ENCODE measurements at regions not wholly inside any gene's neighbourhood (a gene's known extent, or its start where the extent isn't known, plus 50 kb on each side); places are given as distances from the start of the nearest gene placed in this dataset.

DNA sequence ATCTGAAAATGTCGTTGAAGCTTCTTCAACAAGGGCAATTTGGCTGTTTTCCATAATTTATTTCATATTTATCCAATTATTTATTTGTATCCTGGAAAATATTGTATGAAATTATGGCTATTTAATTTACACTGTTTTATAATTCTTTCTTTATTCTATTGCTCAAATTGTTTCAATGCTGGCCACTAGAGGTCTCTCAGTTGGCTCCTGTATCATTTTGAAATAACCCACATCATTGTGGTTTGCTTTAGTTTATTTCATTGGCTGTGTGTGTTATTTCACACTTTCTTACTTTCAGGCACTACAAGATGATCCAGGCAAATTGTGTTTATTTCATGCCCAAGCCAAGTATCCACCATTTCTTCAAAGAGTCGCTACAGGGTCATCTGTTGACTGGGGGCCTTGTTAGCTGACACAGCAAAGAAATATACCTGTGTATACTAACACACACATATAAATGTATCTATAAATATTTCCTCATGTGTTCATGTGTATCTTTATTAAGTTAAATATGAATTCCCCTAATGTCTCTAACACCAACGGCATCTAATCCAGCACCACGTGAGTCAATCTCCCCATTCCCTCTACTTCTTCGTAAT lies 86.2 kb downstream of the NPAP1 start:
- no peak for FAIRE-seq
- ChIA-PET CTCF (no interaction called here), POLR2A (no interaction called here)
- H3K4me1 ChIP-seq = no peaks in the 10 kb centered on the region
- H3K4me2 ChIP-seq = no peak overlapping the region
- TF ChIP-seq RAD21 (conservative IDR thresholded peaks at IDR 0.05 in 1 of 2, IDR thresholded peaks at IDR 0.05 in 1 of 2) (0 out of 5 replicates have a peak, but pooled peaks of 1 of the 2 experiments have one; percentile 7), EP300 (IDR thresholded peaks at IDR 0.05) (no peak)
- DNase-seq (ENCODE audit: low read depth in 1 of 2, low spot score in 1 of 2) = no peak
- H3K9me3 ChIP-seq = no peaks in the 10 kb centered on the region
- 4% methylated on average over 5 of the region's 5 CpGs for WGBS (ENCODE audit: missing lambda C conversion rate)
- no peak for ATAC-seq
- H3K27ac ChIP-seq = no peak overlapping the region
- no peak overlapping the region for H3K4me3 ChIP-seq

DNA sequence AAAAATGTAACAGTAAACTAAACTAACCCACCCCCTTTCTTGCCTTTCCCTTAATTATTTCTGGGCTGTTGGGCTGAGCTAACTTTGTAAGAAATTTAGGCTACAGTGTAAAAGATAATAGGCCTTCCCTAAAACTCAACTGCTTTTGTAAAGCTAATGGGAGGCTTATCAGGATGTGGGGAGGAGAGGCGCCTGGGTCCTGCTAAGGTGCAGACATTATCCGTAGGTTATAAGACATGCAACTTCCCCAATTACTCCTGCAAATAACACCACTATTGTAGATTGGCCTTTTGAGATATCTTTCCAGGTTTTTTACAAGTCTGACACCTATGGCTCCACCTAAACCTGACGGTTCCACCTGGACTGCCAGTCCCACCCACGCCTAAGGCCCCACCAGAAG lies 88.3 kb downstream of the NPAP1 start:
- ATAC-seq (no peak), DNase-seq (ENCODE audit: low read depth in 1 of 2, low spot score in 1 of 2) (no peak), FAIRE-seq (no peak)
- Histone ChIP-seq H3K4me2 (no peak overlapping the region), H3K27ac (no peak overlapping the region), H3K4me1 (no peaks in the 10 kb centered on the region), H3K9me3 (no peaks in the 10 kb centered on the region), H3K4me3 (no peak overlapping the region)
- ChIA-PET POLR2A (no interaction called here), CTCF (no interaction called here)
- TF ChIP-seq SREBF2 (IDR thresholded peaks at IDR 0.05) (no peak), HOXB13 (CRISPR knock-in tag; IDR thresholded peaks at IDR 0.05; ENCODE audit: low read depth) (no peak)
- WGBS (ENCODE audit: missing lambda C conversion rate) = 4% methylated on average over 4 of the region's 4 CpGs

DNA sequence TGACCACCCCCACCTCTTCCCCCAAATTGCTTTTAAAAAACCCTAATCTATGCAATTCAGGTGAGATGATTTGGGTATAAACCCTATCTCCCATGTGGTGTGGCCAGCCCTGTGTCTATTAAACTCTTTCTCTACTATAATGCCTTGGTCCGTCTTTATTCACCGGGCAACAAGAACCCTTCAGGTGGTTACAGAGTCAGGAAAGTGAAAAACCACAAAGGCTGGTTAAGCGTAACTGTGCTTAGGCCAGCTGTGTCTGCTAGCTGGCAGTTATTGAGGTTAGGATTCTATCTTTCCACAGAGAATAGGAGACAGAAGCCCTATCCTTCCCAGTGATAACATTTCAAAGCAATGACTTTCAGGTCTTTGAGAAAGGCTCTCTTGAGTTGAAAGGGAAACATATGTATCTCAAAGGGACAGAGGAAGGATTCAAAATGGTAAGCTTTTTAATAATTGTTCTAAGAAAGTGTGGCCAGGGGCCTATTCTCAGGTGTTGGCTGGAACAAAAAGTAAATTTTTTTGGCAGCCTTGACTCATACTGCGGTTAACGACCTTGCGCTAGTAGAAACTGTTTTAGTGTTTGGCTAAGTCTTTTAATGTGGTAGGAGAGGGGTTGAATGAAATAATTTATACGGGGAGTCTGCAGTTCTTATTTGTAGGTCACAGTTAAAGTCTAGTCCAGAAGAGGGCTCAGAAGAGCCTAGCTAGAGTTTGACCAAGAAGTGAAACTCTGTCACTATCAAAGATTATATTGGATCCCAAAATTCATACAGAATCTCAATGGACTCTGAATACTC lies 89.0 kb downstream of the NPAP1 start:
- POLR2A ChIA-PET = no interaction called here

More for the DNA sequence above, 89.0 kb downstream of the NPAP1 start:
- Histone ChIP-seq H3K4me3 (no peak overlapping the region), H3K27ac (no peak overlapping the region), H3K4me1 (no peaks in the 10 kb centered on the region), H3K9me3 (no peaks in the 10 kb centered on the region), H3K4me2 (no peak overlapping the region)
- CTCF ChIA-PET = no interaction called here
- DNase-seq (ENCODE audit: low read depth in 1 of 2, low spot score in 1 of 2) = no peak
- no peak for ATAC-seq
- FAIRE-seq = no peak
- WGBS (ENCODE audit: missing lambda C conversion rate) = 44% methylated on average over 7 of the region's 7 CpGs
- no peak for TF ChIP-seq MYC (IDR thresholded peaks at IDR 0.05; ENCODE audit: borderline replicate concordance, low read length)
- no peak for TF ChIP-seq NPAS2 (CRISPR knock-in tag; IDR thresholded peaks at IDR 0.05; ENCODE audit: borderline replicate concordance)
- TF ChIP-seq NR3C1 (IDR thresholded peaks at IDR 0.05) = no peak
- TF ChIP-seq, protein P1, sequence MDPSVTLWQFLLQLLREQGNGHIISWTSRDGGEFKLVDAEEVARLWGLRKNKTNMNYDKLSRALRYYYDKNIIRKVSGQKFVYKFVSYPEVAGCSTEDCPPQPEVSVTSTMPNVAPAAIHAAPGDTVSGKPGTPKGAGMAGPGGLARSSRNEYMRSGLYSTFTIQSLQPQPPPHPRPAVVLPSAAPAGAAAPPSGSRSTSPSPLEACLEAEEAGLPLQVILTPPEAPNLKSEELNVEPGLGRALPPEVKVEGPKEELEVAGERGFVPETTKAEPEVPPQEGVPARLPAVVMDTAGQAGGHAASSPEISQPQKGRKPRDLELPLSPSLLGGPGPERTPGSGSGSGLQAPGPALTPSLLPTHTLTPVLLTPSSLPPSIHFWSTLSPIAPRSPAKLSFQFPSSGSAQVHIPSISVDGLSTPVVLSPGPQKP (IDR thresholded peaks at IDR 0.05; ENCODE audit: low read depth, low read length) = no peak
- TF ChIP-seq NFE2L2 (conservative IDR thresholded peaks at IDR 0.05; ENCODE audit: low read length) = no peak
- TF ChIP-seq, protein P2, sequence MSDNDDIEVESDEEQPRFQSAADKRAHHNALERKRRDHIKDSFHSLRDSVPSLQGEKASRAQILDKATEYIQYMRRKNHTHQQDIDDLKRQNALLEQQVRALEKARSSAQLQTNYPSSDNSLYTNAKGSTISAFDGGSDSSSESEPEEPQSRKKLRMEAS (IDR thresholded peaks at IDR 0.05) = no peak
- TF ChIP-seq BHLHE40 (IDR thresholded peaks at IDR 0.05; ENCODE audit: low read depth, low read length) = no peak
- TF ChIP-seq, protein P3, sequence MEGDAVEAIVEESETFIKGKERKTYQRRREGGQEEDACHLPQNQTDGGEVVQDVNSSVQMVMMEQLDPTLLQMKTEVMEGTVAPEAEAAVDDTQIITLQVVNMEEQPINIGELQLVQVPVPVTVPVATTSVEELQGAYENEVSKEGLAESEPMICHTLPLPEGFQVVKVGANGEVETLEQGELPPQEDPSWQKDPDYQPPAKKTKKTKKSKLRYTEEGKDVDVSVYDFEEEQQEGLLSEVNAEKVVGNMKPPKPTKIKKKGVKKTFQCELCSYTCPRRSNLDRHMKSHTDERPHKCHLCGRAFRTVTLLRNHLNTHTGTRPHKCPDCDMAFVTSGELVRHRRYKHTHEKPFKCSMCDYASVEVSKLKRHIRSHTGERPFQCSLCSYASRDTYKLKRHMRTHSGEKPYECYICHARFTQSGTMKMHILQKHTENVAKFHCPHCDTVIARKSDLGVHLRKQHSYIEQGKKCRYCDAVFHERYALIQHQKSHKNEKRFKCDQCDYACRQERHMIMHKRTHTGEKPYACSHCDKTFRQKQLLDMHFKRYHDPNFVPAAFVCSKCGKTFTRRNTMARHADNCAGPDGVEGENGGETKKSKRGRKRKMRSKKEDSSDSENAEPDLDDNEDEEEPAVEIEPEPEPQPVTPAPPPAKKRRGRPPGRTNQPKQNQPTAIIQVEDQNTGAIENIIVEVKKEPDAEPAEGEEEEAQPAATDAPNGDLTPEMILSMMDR (IDR thresholded peaks at IDR 0.05) = no peak
- no peak for TF ChIP-seq KDM5A (IDR thresholded peaks at IDR 0.05)
- TF ChIP-seq ZFP36 (IDR thresholded peaks at IDR 0.05; ENCODE audit: borderline replicate concordance, partially characterized antibody) = no peak
- no peak for TF ChIP-seq HOXA7 (CRISPR knock-in tag; IDR thresholded peaks at IDR 0.05)
- no peak for TF ChIP-seq EHMT2 (IDR thresholded peaks at IDR 0.05; ENCODE audit: low read depth)
- TF ChIP-seq RNF2 (IDR thresholded peaks at IDR 0.05; ENCODE audit: borderline replicate concordance, low read depth) = no peak
- TF ChIP-seq, protein P4, sequence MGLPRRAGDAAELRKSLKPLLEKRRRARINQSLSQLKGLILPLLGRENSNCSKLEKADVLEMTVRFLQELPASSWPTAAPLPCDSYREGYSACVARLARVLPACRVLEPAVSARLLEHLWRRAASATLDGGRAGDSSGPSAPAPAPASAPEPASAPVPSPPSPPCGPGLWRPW (IDR thresholded peaks at IDR 0.05) = no peak
- TF ChIP-seq EHF (CRISPR knock-in tag; IDR thresholded peaks at IDR 0.05) = no peak
- no peak for TF ChIP-seq RARB (CRISPR knock-in tag; IDR thresholded peaks at IDR 0.05)
- no peak for TF ChIP-seq MAFK (IDR thresholded peaks at IDR 0.05; ENCODE audit: partially characterized antibody)
- TF ChIP-seq JUN (IDR thresholded peaks at IDR 0.05) = no peak

All from A549 (cell line).